Activated naive CD4-positive, alpha-beta T cell (primary cell): ENCODE measurements at regions not wholly inside any gene's neighbourhood (a gene's known extent, or its start where the extent isn't known, plus 50 kb on each side); places are given as distances from the start of the nearest gene placed in this dataset.

ENCODE experiments used
- DNase-seq, 4 experiments: peaks; one replicate each; lab custom pipeline; 2025; lab: John Stamatoyannopoulos, UW

DNA sequence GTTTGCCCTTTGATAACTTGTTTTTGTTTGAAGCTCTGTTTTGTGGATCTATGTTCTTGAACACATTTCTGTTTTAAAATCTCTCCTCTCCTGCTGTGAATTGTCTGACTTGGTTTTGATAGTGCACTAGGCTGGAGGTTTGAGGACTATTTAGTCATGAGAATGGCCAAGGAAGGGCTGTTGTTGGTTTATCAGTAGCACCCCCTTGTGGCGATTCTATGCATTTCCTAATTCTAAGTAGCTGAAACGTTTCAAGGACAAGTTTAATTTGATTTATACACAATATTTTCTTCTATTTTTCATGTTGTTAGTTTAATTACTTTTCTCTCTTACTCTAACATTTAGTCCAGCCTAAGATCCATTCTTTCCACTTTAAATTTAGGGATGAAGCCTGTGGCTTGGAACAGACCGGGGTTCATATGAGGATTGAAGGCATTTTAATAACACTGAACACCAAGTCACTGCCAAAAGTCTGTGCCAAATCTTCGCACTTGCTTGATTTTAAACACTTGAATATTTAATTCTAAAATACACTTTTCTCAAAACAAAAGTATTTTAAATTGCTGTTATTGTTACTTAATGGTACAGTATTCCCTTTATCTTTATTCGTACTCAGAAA is 166.0 kb downstream of the SOCS6 start:
- no peak for DNase-seq

- DNase-seq = no peak
Observed at GRCh38 chr18:70453058-70453775, 164.4 kb downstream of the SOCS6 start.

DNA sequence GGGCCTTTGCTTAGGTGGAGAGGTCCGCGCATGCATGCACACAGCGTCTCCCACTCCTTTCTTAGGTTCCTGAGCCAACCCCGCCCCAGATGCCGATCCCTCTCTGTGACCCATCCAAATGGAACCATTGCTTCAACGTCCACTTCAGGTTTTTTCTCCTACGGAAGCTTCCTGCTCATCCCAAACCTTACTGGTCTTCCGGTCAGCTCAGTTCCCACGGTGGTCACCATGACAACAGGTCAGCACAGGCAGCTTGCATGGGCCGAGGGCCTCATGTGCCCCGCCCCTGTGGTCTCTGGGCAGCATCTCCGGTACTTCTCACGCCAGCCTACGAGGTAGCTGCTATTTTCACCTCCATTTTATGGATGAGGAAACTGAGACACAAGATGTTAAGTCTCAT is 163.7 kb downstream of the SOCS6 start:
- no peak for DNase-seq

DNA sequence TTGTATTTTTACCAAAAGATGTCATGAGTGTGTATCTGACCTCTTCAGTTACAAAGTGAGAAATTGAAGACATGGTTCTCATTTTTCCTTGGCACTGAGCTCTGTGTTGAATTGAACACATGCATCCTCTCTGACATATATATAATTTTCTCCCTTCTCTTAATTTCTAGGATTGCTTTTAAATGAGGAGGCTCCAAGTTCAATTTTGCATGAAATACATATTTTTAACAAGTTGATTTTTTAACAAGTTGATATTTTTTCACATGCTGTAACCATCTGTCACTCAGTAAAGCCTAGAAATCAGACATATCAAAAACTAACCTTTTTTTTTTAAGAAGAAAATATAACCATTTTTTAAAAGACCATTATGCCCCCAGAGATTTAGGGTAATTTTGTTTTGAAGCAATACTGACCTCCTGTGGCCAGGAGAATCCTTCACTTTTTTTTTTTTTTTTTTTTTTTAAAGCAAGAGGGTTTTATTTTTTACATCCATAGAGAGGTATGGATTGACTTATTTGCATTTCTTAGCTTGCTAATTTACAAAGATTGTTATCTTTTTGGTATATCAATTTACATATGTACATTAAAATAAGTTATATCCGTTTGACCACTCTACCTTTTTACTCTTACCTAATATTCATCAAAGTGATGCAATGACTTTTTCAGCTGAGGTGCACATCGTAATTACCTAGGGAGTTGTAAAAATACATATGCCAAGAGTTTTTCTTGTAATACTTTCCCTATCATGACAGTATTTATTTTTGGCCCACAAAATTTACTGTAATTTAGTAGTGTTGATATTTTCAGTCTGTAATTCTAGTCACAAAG is 161.8 kb downstream of the SOCS6 start:
- DNase-seq = no peak

GRCh38 chr18:70448588-70448987 is 159.7 kb downstream of the SOCS6 start:
- DNase-seq = no peak

- no peak for DNase-seq
Observed at GRCh38 chr18:70446063-70446462, 157.2 kb downstream of the SOCS6 start.

DNA sequence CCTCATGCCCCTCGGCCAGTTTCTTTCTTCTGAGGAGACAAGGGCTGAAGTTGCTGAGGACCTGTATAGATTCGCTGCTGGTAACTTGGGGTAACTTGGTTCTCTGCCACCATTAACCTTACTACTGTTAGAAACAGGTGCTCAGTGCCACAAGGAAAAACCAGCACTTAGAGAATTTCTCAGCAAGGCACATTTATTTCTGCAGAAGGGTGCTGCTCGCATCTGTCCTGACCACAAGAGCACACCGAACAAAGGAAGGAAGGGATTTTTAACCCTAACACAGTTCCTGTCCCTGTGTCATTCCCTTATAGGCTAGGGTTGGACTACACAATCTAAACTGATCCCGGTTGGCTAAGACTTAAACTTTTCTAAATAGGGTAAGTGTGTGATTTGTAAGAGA is 154.1 kb downstream of the SOCS6 start:
- no peak for DNase-seq

DNA sequence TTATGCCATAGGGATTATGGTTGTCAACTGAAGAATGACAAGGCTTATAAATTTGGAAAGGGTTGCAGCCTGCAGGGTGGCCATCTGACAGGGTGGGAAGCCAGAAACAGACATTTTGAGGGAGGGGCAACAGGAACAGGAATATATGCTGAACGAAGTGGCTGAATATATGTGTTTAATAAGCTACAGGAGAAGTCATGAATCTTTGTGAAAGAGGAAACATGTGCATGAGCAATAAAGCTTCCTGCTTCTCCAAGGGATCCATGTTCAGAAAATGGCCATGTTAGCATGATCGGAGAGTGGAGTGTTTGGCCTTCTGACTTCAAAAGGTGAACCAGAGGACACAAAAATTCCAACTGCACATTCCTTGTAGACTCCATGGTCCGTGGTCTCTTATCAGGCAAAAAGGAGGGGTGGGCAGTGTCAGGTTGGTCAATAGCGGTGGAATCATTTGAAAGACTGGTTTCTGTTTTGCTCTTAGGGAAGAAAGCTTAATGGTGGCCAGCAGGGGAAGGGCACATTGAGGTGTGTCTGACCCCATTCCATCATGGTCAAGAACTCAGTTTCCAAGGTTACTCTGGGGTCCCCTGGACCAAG is 144.1 kb downstream of the SOCS6 start:
- DNase-seq = no peak

GRCh38 chr18:70431203-70431624 is 142.4 kb downstream of the SOCS6 start:
- no peak for DNase-seq

- DNase-seq = no peak
Observed at GRCh38 chr18:70430501-70431173, 141.8 kb downstream of the SOCS6 start.

DNA sequence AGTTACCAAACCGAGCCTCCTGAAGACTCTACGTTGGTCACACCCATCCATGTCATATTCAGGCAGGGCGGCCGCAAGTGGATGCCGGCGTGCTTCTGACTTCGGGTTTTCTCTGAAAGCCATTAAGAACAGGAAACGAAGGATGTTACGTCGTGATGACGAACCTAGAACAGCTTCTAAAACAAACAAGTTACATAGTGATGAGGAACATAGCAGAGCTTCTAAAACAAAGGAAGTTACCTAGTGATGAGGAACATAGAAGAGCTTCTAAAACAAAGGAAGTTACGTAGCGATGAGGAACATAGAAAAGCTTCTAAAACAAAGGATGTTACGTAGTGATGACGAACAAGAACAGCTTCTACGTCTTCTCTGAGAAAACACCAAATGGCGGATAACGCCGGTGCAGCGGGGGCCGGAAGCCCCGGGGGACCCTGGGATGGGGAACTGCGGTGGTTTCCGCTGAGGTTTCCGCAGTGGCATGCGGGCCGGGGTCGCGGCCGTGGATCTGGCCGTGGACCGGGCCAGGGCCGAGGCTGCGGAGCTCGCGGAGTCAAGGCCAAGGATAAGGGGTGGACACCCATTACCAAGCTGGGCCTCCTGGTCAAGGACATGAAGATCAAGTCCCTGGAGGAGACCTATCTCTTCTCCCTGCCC is 141.1 kb downstream of the SOCS6 start:
- no peak for DNase-seq

GRCh38 chr18:70428439-70428838 is 139.6 kb downstream of the SOCS6 start:
- no peak for DNase-seq

GRCh38 chr18:70426818-70427217 is 138.0 kb downstream of the SOCS6 start:
- DNase-seq = no peak

DNA sequence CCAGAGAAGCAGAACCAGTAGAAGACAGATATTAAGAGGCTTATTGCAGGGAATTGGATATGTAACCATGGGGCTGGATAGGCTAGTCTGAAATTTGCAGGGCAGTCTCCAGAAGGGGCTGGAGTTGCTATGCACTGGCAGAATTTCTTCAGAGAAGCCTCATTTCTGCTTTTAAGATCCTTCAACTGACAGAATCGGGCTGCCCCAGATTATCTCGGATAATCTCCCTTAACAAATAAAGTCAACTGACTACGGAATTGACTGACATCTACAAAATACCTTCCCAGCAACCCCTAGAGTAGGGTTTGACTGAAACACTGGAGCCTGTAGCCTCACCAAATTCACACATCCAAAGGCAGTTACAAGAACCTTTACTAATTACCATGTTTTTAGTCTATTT is 136.4 kb downstream of the SOCS6 start:
- DNase-seq = no peak

GRCh38 chr18:70423988-70424387 is 135.1 kb downstream of the SOCS6 start:
- DNase-seq = no peak

- DNase-seq = no peak
Observed at GRCh38 chr18:70423120-70423519, 134.3 kb downstream of the SOCS6 start.

- no peak for DNase-seq
Observed at GRCh38 chr18:70422391-70422965, 133.6 kb downstream of the SOCS6 start.

DNA sequence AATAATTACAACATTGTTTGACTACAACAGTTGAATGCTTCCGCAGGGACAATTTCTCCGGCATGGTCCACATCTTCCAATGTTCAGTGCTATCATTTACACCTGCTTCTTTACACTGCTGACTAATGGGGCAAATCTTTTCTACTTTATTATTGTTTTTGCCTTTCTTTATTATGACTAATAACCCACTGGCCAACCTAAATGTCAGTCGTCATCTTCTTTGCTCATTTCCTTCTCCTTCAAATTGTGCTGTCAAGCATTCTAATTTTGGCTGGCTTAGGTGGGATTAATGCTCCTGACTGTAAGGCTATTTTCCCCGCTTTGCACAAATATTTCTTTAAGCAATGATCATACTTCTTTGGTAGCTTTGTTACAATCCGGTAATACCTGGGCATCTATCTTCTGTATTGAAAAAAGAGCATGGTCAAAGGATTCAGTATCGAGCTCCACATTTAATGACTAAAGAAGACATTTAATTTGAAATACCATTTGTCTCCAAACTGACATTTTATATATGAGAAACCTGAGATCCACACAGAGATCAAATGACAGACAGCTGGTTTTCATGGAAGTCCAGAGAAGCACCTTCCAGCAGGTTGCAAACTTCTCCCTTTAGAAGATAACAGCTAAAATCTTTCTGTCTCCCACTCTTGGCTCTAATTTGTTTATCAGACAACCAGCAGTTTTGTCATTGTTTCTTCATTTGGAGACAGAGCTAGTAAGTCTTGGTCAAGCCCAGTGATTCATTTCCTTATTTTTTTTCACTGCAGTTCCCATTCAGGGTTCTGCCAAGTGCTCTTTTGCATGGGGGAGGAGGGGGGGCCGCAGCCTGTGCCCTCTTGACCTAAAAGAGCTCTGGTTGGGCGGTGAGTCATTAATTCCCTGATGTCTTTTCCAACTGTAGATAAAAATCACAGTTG is 132.9 kb downstream of the SOCS6 start:
- DNase-seq = no peak

DNA sequence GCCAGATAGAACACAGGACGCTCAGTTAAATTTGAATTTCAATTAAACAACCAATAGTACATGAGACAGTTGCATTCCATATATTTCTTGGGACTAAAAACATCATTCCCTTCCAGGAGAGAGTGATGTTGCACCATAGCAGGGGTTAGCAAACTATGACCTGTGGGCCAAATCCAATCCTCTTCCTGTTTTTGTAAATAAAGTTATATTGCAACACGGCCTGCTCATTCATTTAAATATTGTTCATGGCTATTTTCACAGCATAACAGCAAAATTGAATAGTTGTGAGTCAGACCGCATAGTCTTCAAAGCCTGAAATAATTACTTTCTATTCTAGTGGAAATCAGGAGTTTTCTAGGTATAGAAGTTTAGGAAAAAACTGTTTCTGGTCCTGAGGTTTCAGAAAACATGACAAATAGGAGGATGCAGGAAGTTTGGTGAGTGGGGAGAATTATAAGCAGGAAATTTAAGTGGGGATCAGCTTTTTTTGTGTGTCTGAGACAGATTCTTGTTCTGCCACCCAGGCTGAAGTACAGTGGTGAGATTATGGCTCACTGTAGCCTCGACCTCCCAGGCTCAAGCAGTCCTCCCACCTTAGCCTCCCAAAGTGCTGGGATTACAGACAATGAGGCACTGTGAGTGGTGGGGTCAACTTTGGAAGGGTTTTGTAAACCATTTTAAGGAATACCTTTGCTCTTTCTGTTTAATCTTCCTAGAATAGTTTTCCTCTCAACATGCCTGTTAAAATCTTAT is 131.5 kb downstream of the SOCS6 start:
- DNase-seq = no peak
